Esophagus mucosa (tissue), 1 donor: ENCODE measurements at regions not wholly inside any gene's neighbourhood (a gene's known extent, or its start where the extent isn't known, plus 50 kb on each side); places are given as distances from the start of the nearest gene placed in this dataset.

Experiments used
- ATAC-seq: fragments of 200-7000 bp; cut with Tn5 transposase; one replicate; pipeline ENCODE4 v1.9.1; 2020
- donor health status: DM: yes; HTN: yes; CAD: no.

DNA sequence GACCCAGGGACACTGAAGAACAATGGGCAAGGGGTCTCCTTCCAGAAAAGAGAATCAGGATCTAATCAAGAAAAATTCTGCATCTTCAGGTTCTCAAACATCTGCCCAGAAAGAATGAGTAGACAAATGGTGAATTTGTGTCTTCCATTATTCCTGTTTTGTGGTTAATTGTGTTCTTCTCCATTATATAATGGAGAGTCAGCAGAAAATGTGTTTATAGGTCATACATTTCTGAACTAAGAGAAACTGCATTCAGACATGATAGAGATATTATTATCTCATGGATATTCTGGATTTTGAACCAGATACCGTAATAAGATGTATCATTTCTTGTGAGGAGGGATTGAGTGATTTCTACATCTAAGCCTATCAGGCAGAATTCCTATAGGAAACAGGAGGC is 581.7 kb upstream of the JAG1 start:
- ATAC-seq, result no peak

DNA sequence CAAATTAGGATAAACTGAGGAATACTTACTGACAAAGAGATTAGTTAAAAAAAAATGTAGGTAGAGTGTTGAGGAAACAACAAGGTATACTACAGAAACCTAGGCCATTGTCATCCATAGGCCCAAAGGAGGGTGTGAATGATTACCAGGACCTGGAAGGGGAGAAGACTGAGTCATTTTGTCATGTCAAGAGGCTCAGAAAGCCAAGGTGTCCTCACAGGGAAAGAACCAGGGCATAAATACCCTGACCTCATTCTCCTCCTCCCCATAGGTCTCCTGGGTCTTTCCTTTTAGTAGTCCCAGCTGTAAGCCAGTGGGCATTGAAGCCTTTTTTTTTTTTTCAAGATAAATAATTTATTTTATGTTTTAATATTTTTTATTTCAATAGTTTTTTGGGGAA is 582.1 kb upstream of the JAG1 start:
- no peak for ATAC-seq

GRCh38 chr20:11260611-11261010 is 586.8 kb upstream of the JAG1 start:
- ATAC-seq, result no peak

DNA sequence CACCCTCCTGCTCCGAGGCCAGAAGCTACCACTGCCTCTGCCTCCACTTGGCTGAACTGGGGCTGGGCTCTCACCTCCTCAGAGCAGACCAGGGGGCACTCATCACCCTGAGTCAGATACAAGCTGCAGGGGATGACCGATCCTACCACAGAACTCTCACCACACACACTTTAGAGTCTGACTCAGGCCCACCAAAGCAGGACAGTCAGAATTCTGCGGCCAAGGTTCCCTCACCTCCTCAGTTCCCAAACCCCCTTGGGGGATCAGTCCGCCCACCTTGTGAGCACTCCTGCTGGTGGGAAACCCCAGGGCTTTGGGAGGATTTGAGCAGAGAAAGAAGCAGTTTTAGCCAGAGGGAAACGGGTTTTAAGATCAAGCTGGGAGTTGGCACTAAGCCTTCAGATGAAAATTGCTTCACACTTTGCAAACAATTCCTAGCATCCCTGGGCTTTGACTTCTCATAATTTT is 587.8 kb upstream of the JAG1 start:
- peak; percentile 63 for ATAC-seq

- ATAC-seq, result no peak
Measured at GRCh38 chr20:11266571-11266970, 592.8 kb upstream of the JAG1 start.

DNA sequence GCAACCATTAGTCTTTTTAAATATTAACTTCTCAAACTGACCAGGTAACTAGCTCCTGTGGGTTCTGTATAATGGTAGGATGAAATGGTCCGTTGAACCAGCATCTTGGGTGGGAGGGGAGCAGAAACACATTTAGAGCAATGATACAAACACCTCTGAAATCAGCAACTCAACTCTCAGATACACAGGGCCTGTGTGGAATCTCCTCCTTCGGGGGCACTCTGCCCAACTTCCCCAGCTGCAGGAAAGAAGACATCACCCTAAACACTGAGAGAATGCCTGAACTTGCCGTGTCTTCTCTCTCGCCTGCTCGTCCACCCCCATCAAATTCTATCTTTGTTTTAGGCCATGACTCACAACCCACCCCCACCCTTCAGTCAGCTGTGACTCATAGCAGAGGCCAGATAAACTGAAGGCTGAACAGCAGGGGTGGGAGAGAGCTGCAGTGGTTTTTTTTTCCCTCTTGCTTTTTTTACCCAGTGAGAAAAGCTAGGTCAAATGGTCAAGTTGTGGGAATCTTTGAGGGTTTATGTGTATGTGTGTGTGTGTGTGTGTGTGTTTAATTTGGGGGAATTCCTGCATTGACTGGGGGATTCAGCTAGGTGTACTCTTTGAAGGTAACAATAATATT is 593.4 kb upstream of the JAG1 start:
- ATAC-seq, result peak; percentile 81

- ATAC-seq, result no peak
Measured at GRCh38 chr20:11267762-11268335, 594.0 kb upstream of the JAG1 start.

DNA sequence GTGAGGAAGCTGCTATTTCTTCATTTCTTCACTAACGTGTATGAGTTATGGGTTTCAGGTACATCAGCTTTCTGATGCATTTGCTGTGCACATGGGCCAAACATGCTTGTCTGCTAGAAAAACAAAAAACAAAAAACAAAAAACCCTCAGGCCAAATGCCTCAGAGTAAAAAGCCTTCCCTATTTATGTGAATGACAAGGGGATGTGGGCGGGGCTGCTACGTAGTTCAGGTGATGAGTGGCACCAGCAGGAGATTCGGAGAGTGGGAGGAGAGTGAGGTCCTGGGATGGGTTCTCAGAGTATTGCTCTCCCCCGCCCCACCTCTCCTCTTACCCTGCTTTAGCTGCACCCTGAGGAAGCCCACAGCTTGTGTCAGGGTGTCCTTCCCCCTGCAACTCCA is 596.8 kb upstream of the JAG1 start:
- no peak for ATAC-seq

- ATAC-seq, result no peak
Measured at GRCh38 chr20:11271319-11271718, 597.5 kb upstream of the JAG1 start.

DNA sequence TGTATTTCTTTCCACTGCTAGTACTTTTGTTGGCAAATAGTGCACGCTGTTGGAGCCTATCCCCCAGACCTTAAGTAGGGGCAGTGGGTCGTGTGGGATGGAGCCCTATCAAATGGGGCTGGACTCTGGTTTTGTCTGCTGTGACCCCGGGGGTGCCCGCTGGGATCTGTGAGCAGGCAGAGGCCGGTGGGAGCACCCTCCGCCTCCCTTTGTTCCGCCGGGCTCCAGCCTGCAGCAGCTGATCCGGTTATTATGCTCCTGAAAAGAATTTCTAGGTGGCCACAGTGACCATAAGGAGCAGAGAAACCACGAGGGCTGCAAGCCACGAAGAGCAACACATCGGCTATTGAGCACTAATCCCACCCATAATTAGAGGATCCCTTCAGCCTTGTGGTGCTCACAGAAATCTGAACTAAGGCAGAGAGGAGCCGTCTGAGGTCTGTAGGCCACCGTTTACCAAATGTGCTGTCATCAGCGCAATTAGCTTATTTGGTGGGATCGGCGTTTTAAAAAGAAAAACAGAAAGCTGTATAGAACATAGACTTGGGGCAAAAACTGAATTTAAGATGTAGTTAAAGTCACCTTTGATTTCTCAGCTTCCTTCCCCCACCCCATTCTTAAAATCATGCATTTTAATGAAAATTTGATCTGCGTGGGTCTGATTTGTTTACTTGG is 598.3 kb upstream of the JAG1 start:
- ATAC-seq, result no peak

GRCh38 chr20:11274141-11274594 is 600.4 kb upstream of the JAG1 start:
- peak; percentile 82 for ATAC-seq

DNA sequence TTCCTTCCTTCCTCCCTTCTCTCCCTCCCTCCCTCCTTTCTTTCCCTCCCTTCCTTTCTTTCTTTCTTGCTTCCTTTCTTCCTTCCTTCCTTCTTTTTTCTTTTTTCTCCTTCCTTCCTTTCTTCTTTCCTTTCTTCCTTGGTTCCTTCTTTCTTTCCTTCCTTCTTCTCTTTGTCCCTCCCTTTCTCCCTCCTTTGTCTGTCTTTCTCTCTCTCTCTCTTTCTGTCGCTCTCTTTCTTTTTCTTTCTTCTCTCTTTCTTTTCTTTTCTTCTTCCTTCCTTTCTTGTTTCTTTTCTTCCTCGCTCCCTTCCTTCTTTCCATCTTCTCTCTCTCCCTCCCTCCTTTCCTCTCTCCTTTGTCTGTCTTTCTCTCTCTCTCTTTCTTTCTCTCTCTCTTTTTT is 601.9 kb upstream of the JAG1 start:
- ATAC-seq, result no peak

- ATAC-seq, result no peak
Measured at GRCh38 chr20:11277170-11277569, 603.4 kb upstream of the JAG1 start.

DNA sequence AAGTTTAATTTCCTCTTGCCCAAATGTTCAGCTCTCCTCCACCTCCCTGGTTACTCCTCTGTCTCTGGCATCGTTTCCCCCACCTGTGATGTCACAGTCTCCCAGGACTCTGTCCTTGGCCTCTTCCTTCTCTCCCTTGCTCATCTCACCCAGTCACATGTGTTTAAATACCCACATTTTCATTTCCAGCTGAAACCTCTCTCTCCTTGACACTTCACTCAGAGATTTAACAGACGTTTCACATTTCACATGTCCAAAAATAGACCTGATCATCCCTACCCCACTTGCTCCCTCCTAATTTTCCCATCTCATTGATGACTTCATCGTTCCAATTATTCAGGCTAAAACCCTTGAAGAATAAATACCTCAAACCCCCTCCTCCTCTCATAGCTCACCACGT is 604.1 kb upstream of the JAG1 start:
- ATAC-seq, result no peak

GRCh38 chr20:11278461-11278860 is 604.7 kb upstream of the JAG1 start:
- no peak for ATAC-seq

- ATAC-seq, result no peak
Measured at GRCh38 chr20:11281240-11281639, 607.4 kb upstream of the JAG1 start.

DNA sequence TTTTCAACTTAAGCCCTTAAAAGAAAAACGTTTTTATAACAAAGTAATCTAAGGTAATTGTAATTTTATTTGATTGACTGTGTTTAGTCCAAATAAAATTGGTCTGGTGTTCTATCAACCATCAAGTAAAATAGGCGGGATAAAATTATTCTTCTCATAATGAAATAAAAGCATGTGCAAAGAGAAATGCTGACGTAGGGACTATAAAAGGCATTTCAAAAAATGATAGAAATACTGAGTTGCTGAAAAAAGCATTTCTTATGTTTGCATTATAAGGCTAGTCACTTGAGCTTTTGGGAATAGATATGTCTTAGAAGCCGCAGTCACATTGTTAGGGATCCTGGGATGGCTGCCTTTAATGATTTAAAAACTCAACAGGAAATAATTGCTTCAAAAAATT is 608.0 kb upstream of the JAG1 start:
- no peak for ATAC-seq

DNA sequence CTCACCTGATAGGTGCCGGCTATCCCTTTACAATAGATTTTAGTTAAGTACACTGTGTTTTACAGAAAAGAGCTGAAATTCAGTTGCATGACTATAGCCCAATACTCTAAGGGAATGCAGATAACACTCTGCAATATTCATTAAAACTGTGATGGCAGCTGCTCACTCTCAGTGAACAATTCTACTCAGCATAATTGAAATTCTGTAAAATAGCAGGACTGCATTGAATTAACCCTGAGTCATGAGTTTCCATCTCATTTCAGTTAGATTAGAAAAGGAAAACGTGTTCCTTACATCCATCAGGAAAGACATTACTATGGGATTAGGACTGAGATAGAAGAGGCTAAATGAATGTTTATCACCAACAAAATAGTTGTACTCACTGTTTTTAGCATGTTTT is 613.3 kb upstream of the JAG1 start:
- no peak for ATAC-seq

DNA sequence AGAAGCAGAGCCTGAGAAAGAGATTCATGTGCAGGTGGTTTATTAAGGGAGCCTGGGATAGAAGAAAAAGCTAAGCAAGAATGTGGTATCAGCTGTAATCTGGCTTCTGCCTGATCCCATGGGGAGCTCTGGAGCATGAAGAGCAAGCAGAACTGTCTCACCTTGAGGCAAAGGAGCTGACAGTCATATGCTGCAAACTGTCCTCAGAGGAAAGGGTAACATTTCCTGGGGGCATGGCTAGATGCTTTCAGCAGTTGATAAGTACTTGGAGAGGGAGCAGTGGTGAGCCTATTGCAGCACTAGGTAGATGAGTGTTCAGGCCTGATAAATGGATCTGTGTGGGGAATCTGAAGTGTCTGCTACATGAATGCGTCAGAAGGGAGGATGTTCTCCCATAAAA is 621.5 kb upstream of the BTBD3 start:
- ATAC-seq, result no peak

GRCh38 chr20:11296951-11297350 is 620.7 kb upstream of the BTBD3 start:
- ATAC-seq, result peak; percentile 46

DNA sequence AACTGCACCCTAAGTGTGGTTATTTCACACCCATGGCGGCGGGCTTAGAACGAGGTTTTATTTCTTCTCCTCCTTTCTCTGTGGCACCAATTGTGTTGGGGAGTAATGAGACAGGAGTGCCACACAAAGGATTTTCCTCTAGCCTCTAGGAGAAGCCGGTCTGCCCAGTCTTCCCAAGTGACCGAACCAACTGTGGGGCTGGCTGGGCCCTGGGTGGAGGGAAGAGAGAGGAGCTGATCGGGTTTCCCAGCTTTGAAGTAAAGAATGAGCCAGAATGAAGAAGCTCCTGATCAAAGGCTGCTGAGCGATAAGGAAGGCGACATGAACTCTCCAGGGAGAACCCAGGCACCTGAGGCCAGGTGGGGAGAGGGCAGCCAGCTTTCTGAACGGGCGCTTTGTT is 616.0 kb upstream of the BTBD3 start:
- no peak for ATAC-seq

- ATAC-seq, result no peak
Measured at GRCh38 chr20:11302436-11302835, 615.3 kb upstream of the BTBD3 start.

DNA sequence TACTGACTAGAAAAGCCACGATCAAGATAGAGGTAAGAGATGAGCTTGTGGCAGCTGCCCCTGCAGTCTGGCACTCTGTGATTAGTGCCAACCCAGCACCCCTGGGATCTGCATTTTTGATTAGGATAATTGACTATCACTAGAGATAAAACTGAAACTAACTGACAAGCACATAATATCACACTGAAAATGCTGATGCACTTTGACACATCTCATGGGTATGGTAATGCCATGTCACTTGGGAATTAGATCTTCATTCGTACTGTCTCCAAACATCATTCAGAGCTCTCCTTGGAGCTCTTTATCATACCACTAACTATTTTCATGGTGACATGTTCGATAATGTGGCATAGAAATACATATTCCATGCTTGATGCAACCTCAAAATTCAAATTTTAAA is 612.9 kb upstream of the BTBD3 start:
- no peak for ATAC-seq

- ATAC-seq, result peak; percentile 98
Measured at GRCh38 chr20:11305406-11305805, 612.3 kb upstream of the BTBD3 start.
